ENCODE measurements at regions not wholly inside any gene's neighbourhood (a gene's known extent, or its start where the extent isn't known, plus 50 kb on each side); places are given as distances from the start of the nearest gene placed in this dataset.

- intact Hi-C loops (cut with micrococcal nuclease; ENCODE audit: unreplicated experiment): no loop called here
- Histone ChIP-seq H3K9me3 (ENCODE audit: low read length) (no peaks in the 10 kb centered on the region), H2AFZ (ENCODE audit: low read length) (no peak overlapping the region), H3K4me3 (replicated peaks in 1 of 3; ENCODE audit: insufficient read depth in 1 of 3, low read depth in 2 of 3, low read length in 3 of 3) (no peak overlapping the region), H4K20me1 (ENCODE audit: insufficient read depth, low read length) (no peaks in the 10 kb centered on the region), H3K4me2 (ENCODE audit: low read depth, low read length) (no peak overlapping the region), H3K27me3 (ENCODE audit: control insufficient read depth in 1 of 2, insufficient read depth in 2 of 2, low read length in 2 of 2) (no peaks in the 10 kb centered on the region), H3K79me2 (ENCODE audit: insufficient read depth, low read length) (no peaks in the 10 kb centered on the region), H3K27ac (ENCODE audit: extremely low read length, insufficient read depth, low read length) (no peak overlapping the region), H3K9ac (ENCODE audit: insufficient read depth, low read depth, low read length) (no peak overlapping the region), H3K36me3 (replicated peaks in 1 of 2; ENCODE audit: control insufficient read depth in 1 of 2, insufficient read depth in 2 of 2, low read length in 2 of 2) (no peaks in the 10 kb centered on the region), H3K4me1 (ENCODE audit: insufficient read depth, low read length) (no peaks in the 10 kb centered on the region)
- 20% methylated on average over 3 of the region's 3 CpGs for WGBS (ENCODE audit: low lambda C conversion rate)
- ChIA-PET CTCF (ENCODE audit: low intra/inter-chr PET ratio, low total read pairs) (no interaction called here), POLR2A (no interaction called here)
- in situ Hi-C loops (cut with HindIII; ENCODE audit: extremely low pct_ligation_motif_present, low pct_unique_long_range_greater_than_20kb): no loop called here
- no peak for ATAC-seq
- DNase-seq (ENCODE audit: low spot score): no peak
- BruUV-seq (replicated peaks): no TSS peak
- no peak for FAIRE-seq
- TF ChIP-seq ZBTB40 (IDR thresholded peaks at IDR 0.05) (no peak), ZBTB40 (CRISPR knock-in tag; IDR thresholded peaks at IDR 0.05) (no peak), ARID5B (CRISPR knock-in tag; IDR thresholded peaks at IDR 0.05) (no peak), ZNF557 (CRISPR knock-in tag; IDR thresholded peaks at IDR 0.05) (no peak), ZNF362 (CRISPR knock-in tag; IDR thresholded peaks at IDR 0.05; ENCODE audit: borderline replicate concordance) (no peak), DR1 (CRISPR knock-in tag; IDR thresholded peaks at IDR 0.05) (no peak), HMG20A (CRISPR knock-in tag; IDR thresholded peaks at IDR 0.05; ENCODE audit: borderline replicate concordance) (no peak), MED1 (CRISPR knock-in tag; IDR thresholded peaks at IDR 0.05) (no peak), STAT5B (CRISPR knock-in tag; IDR thresholded peaks at IDR 0.05) (no peak), RBM22 (optimal IDR thresholded peaks at IDR 0.05; ENCODE audit: low read length) (no peak), ZNF775 (CRISPR knock-in tag; IDR thresholded peaks at IDR 0.05; ENCODE audit: borderline replicate concordance) (no peak), KLF13 (CRISPR knock-in tag; IDR thresholded peaks at IDR 0.05) (no peak), RFX5 (IDR thresholded peaks at IDR 0.05; ENCODE audit: low read depth, low read length) (no peak)
Observed at GRCh38 chr5:145226726-145227125, 608.4 kb downstream of the PRELID2 start.

All from HepG2 (cell line).